Activated naive CD8-positive, alpha-beta T cell treated with anti-CD3 and anti-CD28 coated beads, Interleukin-2, amount 50 U/mL, for 24 hours (primary cell): ENCODE measurements at regions not wholly inside any gene's neighbourhood (a gene's known extent, or its start where the extent isn't known, plus 50 kb on each side); places are given as distances from the start of the nearest gene placed in this dataset.

Experiments used
- ATAC-seq: fragments of 150-1000 bp; cut with Tn5 transposase; one replicate; pipeline ENCODE4 v1.10.0; 2021
- DNase-seq: peaks from one replicate; pipeline ENCODE4 v3.0.0; 2021
- H3K27ac Mint-ChIP-seq: one replicate; pipeline ENCODE4 v1.8.0; 2021; ENCODE audit warnings: mild to moderate bottlenecking, mixed read lengths
- H3K27me3 Mint-ChIP-seq: one replicate; pipeline ENCODE4 v1.8.0; 2021; ENCODE audit warnings: mixed read lengths
- H3K36me3 Mint-ChIP-seq: one replicate; pipeline ENCODE4 v1.8.0; 2021; ENCODE audit warnings: low read depth, mixed read lengths
- H3K4me1 Mint-ChIP-seq: one replicate; pipeline ENCODE4 v1.8.0; 2021; ENCODE audit warnings: mixed read lengths
- H3K4me3 Mint-ChIP-seq: one replicate; pipeline ENCODE4 v1.8.0; 2021; ENCODE audit warnings: mild to moderate bottlenecking, moderate library complexity, mixed read lengths
- H3K9me3 Mint-ChIP-seq: one replicate; pipeline ENCODE4 v1.8.0; 2021; ENCODE audit warnings: mixed read lengths

DNA sequence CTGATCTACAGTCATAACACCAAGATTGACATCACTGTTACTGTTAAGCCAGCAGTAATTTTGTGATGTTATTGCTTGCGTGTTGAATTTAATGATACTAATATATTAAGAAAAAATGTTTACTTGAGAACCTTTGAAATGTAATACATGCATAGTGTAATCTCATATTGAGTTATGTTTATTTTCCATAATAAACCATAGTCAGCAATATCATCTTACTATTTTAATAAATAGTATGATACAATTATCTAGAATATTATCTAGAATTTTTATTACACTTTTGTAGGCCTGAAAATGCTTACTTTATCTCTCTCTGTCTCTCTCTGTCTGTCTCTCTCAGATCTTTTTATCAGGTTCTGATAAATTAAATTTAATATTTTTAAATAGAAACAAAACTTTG, 843.1 kb downstream of the KCNT2 start:
- Mint-ChIP-seq H3K27me3 (no peaks in the 10 kb centered on the region), H3K9me3 (no peaks in the 10 kb centered on the region), H3K36me3 (no peaks in the 10 kb centered on the region), H3K27ac (no peak overlapping the region), H3K4me1 (no peaks in the 10 kb centered on the region), H3K4me3 (no peak overlapping the region)
- DNase-seq (no peak), ATAC-seq (no peak)

GRCh38 chr1:195763907-195764374, 844.3 kb downstream of the KCNT2 start:
- H3K4me3 Mint-ChIP-seq = no peak overlapping the region
- DNase-seq (no peak), ATAC-seq (no peak)
- no peak overlapping the region for H3K27ac Mint-ChIP-seq
- no peaks in the 10 kb centered on the region for H3K27me3 Mint-ChIP-seq
- no peaks in the 10 kb centered on the region for H3K9me3 Mint-ChIP-seq
- H3K36me3 Mint-ChIP-seq = no peaks in the 10 kb centered on the region
- no peaks in the 10 kb centered on the region for H3K4me1 Mint-ChIP-seq

- Mint-ChIP-seq H3K4me3 (no peak overlapping the region), H3K4me1 (no peaks in the 10 kb centered on the region), H3K27me3 (no peaks in the 10 kb centered on the region), H3K9me3 (no peaks in the 10 kb centered on the region), H3K27ac (no peak overlapping the region), H3K36me3 (no peaks in the 10 kb centered on the region)
- no peak for ATAC-seq
- no peak for DNase-seq
These were observed 844.9 kb downstream of the KCNT2 start for GRCh38 chr1:195763146-195763906.

DNA sequence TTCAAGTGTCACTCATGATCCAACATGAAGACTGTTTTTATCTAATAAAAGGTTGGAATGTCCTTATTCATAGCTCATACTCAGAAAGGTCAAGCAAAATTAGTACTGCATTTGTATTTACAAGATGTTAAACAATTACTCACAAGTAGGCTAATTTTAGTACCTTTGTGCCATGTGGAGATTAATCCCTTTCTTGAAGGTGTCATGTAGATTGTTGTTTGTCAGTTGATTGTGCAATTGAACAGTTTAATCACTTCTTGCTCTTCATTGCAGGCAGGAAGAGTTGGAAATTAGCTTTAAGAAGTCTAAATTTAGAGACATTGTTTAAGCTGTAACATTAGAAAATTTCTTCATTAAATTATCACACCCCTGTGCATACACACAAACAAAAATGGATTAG, 847.1 kb downstream of the KCNT2 start:
- H3K4me3 Mint-ChIP-seq = no peak overlapping the region
- no peak for ATAC-seq
- H3K4me1 Mint-ChIP-seq = no peaks in the 10 kb centered on the region
- H3K27ac Mint-ChIP-seq = no peak overlapping the region
- H3K36me3 Mint-ChIP-seq = no peaks in the 10 kb centered on the region
- H3K9me3 Mint-ChIP-seq = no peaks in the 10 kb centered on the region
- H3K27me3 Mint-ChIP-seq = no peaks in the 10 kb centered on the region
- DNase-seq = no peak

GRCh38 chr1:195756109-195756508, 852.1 kb downstream of the KCNT2 start:
- Mint-ChIP-seq H3K9me3 (peaks cover 4% of the 10 kb centered on the region), H3K27me3 (no peaks in the 10 kb centered on the region), H3K4me3 (no peak overlapping the region), H3K4me1 (no peaks in the 10 kb centered on the region), H3K27ac (no peak overlapping the region), H3K36me3 (no peaks in the 10 kb centered on the region)
- ATAC-seq (no peak), DNase-seq (no peak)

- Mint-ChIP-seq H3K4me3 (no peak overlapping the region), H3K27me3 (no peaks in the 10 kb centered on the region), H3K4me1 (no peaks in the 10 kb centered on the region), H3K9me3 (peaks cover 4% of the 10 kb centered on the region), H3K27ac (no peak overlapping the region), H3K36me3 (no peaks in the 10 kb centered on the region)
- no peak for ATAC-seq
- no peak for DNase-seq
These were observed 853.4 kb downstream of the KCNT2 start for GRCh38 chr1:195754874-195755273.

- H3K27me3 Mint-ChIP-seq = no peaks in the 10 kb centered on the region
- no peaks in the 10 kb centered on the region for H3K4me1 Mint-ChIP-seq
- peaks cover 4% of the 10 kb centered on the region for H3K9me3 Mint-ChIP-seq
- no peak overlapping the region for H3K4me3 Mint-ChIP-seq
- ATAC-seq = no peak
- no peaks in the 10 kb centered on the region for H3K36me3 Mint-ChIP-seq
- DNase-seq = no peak
- no peak overlapping the region for H3K27ac Mint-ChIP-seq
These were observed 853.9 kb downstream of the KCNT2 start for GRCh38 chr1:195754303-195754702.

GRCh38 chr1:195748969-195749368, 859.3 kb downstream of the KCNT2 start:
- DNase-seq (no peak), ATAC-seq (no peak)
- H3K9me3 Mint-ChIP-seq = peaks cover 8% of the 10 kb centered on the region
- no peaks in the 10 kb centered on the region for H3K27me3 Mint-ChIP-seq
- no peaks in the 10 kb centered on the region for H3K36me3 Mint-ChIP-seq
- H3K4me1 Mint-ChIP-seq = no peaks in the 10 kb centered on the region
- H3K4me3 Mint-ChIP-seq = no peak overlapping the region
- H3K27ac Mint-ChIP-seq = no peak overlapping the region

DNA sequence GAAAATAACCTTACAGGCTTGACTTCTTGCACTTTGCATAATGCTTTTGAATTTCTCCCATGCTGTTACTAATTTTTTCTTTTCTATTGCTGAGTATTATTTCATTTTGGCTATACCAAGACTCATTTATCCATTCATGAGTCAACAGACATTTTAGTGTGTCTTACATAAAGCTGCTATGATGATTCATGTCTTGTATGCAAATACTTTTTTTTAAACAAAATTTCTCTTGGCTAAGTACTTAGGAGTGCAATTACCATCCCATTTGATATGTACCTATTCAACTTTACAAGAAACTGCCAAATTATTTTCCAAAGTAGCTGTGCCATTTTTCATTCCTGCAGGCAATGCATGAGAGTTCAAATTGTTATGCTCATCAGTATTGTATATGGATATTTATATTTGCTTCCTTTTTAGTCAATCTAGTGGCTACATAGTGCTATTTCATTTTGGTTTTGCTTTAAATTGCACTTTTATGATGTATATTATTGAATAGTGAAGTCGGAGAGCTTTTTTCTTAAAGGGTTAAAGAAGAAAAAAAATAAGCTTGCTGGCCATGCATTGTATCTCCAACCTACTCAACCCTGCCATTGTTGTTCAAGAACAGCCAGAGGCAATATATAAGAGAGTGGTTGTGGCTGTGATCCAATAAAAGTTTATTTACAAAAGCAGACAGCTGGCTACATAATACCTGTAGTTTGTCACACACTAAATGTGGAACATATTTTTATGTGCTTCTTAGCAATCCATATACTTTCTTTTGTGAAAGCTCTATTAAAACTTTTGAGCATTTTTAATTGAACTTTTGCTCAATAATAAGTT, 862.8 kb downstream of the KCNT2 start:
- Mint-ChIP-seq H3K27ac (no peak overlapping the region), H3K9me3 (peaks cover 14% of the 10 kb centered on the region), H3K4me3 (no peak overlapping the region), H3K4me1 (no peaks in the 10 kb centered on the region), H3K36me3 (no peaks in the 10 kb centered on the region), H3K27me3 (no peaks in the 10 kb centered on the region)
- DNase-seq = no peak
- no peak for ATAC-seq

GRCh38 chr1:195744256-195744655, 864.0 kb downstream of the KCNT2 start:
- Mint-ChIP-seq H3K36me3 (no peaks in the 10 kb centered on the region), H3K9me3 (peaks cover 14% of the 10 kb centered on the region), H3K4me1 (no peaks in the 10 kb centered on the region), H3K4me3 (no peak overlapping the region), H3K27me3 (no peaks in the 10 kb centered on the region), H3K27ac (no peak overlapping the region)
- no peak for DNase-seq
- no peak for ATAC-seq

GRCh38 chr1:195740862-195741261, 867.4 kb downstream of the KCNT2 start:
- ATAC-seq = no peak
- no peaks in the 10 kb centered on the region for H3K36me3 Mint-ChIP-seq
- no peaks in the 10 kb centered on the region for H3K4me1 Mint-ChIP-seq

GRCh38 chr1:195738966-195739650, 869.1 kb downstream of the KCNT2 start:
- no peaks in the 10 kb centered on the region for H3K36me3 Mint-ChIP-seq
- no peaks in the 10 kb centered on the region for H3K4me1 Mint-ChIP-seq
- H3K4me3 Mint-ChIP-seq = no peak overlapping the region
- H3K27ac Mint-ChIP-seq = no peak overlapping the region
- DNase-seq (no peak), ATAC-seq (no peak)
- H3K27me3 Mint-ChIP-seq = no peaks in the 10 kb centered on the region
- H3K9me3 Mint-ChIP-seq = peaks cover 10% of the 10 kb centered on the region

More at GRCh38 chr1:195740862-195741261, 867.4 kb downstream of the KCNT2 start:
- DNase-seq = no peak
- no peak overlapping the region for H3K4me3 Mint-ChIP-seq
- H3K27ac Mint-ChIP-seq = no peak overlapping the region
- no peaks in the 10 kb centered on the region for H3K27me3 Mint-ChIP-seq
- H3K9me3 Mint-ChIP-seq = peaks cover 14% of the 10 kb centered on the region

DNA sequence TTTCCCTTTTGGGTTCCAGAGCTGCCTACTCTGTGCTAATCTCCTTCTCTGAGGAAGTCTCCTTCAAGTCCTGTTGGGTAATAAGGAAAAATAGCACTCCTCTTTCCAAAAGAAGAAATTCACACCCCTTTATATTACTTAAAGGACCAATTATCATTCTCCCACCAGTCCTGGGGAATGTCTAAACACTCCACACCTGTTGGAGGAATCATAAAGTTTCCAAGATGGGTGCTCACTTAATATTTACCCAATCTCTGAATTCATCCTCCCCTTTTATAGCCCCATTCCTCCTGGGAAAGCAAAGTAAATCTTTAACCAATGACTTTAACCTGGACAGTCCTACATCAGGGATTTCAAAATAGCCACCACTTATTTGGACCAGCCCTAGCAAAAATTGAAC, 873.1 kb downstream of the KCNT2 start:
- H3K27me3 Mint-ChIP-seq = no peaks in the 10 kb centered on the region
- H3K4me1 Mint-ChIP-seq = no peaks in the 10 kb centered on the region
- no peak overlapping the region for H3K27ac Mint-ChIP-seq

DNA sequence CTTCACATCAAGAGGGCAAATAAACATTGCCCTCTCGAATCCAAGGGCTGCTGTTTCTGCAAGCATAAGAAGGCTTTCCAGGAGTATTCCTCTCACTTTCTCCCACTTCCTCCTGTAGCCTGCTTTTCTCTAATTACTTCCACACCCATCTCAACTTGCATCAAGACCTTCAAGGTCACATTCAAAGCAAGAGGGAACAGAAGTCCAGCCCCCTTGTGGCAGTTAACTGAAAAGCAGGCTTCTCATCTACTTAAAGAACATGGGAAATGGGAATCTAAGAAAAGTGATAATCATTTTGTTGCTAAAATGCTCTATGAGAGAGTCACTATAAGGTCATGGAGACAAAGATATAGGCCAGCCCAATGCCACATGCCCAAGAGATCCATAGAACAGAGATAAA, 874.4 kb downstream of the KCNT2 start:
- Mint-ChIP-seq H3K9me3 (no peaks in the 10 kb centered on the region), H3K4me3 (no peak overlapping the region), H3K4me1 (no peaks in the 10 kb centered on the region), H3K27me3 (no peaks in the 10 kb centered on the region), H3K27ac (no peak overlapping the region), H3K36me3 (no peaks in the 10 kb centered on the region)
- no peak for ATAC-seq
- DNase-seq = no peak

More for the DNA sequence above, 873.1 kb downstream of the KCNT2 start:
- ATAC-seq (no peak), DNase-seq (no peak)
- Mint-ChIP-seq H3K36me3 (no peaks in the 10 kb centered on the region), H3K4me3 (no peak overlapping the region), H3K9me3 (no peaks in the 10 kb centered on the region)

DNA sequence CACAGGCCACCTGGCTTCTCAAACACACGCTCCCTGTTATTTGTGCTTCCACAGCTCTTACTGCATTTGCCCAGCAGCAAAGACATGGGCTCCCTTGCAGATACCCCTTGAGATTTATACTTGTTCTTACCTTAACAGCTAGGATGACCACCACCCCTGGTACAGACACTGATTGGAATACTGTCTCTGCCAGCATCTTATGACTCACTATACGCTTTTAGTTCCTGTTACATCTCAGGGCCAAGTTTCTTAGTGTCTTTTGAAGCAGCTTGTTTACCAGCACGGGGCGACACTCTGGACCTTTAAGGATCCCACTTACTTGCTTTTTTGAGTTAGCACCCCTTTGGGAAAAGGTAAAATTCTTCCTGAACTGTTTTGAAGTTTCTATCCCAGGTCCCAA, 874.8 kb downstream of the KCNT2 start:
- H3K4me3 Mint-ChIP-seq = no peak overlapping the region
- H3K27me3 Mint-ChIP-seq = no peaks in the 10 kb centered on the region
- H3K4me1 Mint-ChIP-seq = no peaks in the 10 kb centered on the region
- H3K9me3 Mint-ChIP-seq = no peaks in the 10 kb centered on the region
- H3K27ac Mint-ChIP-seq = no peak overlapping the region
- DNase-seq (no peak), ATAC-seq (no peak)
- no peaks in the 10 kb centered on the region for H3K36me3 Mint-ChIP-seq
